Vagina (tissue), 2 donors: ENCODE measurements at regions not wholly inside any gene's neighbourhood (a gene's known extent, or its start where the extent isn't known, plus 50 kb on each side); places are given as distances from the start of the nearest gene placed in this dataset.

ENCODE experiments used
- CTCF ChIP-seq, 3 experiments: fragments of 450-650 bp in 2 of 3; fragments of 200-600 bp in 1 of 3; sonication (generic) in 1 of 3; IDR thresholded peaks; one replicate each; pipeline ENCODE4 v1.5.1; 2017 to 2019; ENCODE audit warnings: antibody characterized with exemption in 3 of 3, mild to moderate bottlenecking in 2 of 3, moderate library complexity in 2 of 3
- POLR2A ChIP-seq, 2 donors: fragments of 450-650 bp; IDR thresholded peaks; one replicate each; pipeline ENCODE4 v1.6.1; 2017; ENCODE audit warnings: antibody characterized with exemption in 2 of 2, mild to moderate bottlenecking in 2 of 2, moderate library complexity in 2 of 2

DNA sequence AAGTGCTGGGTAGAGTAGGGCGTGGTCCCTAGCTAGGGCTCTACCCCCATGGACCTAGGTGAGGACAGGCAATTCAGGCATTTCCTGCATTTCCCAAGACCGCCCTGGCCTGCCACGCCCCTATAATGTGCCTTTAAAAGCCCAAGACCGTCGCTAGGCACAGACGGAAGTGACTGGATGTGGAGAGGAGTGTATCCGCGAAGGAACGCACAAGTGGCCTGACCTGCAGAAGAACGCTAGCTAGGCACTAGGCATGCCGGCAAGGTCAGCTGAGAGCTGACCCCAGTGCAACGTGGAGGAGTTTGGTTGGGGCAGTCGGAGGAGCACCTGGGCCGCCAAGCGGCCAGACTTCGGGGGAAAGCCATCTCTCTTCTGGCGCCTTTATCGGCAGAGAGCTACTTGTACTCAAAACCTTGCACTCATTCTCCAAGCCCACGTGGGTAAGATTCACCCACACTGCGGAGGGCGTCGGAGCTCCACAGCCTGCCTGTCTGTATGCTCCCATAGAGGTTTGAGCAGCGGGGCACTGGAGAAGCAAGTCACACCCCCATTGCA, 370.0 kb downstream of the FGF9 start:
- TF ChIP-seq CTCF (IDR thresholded peaks at IDR 0.05) (no peak), POLR2A (IDR thresholded peaks at IDR 0.05) (no peak)
